ENCODE measurements at regions not wholly inside any gene's neighbourhood (a gene's known extent, or its start where the extent isn't known, plus 50 kb on each side); places are given as distances from the start of the nearest gene placed in this dataset.
A peak's percentile ranks its signal among the peaks of the same experiment; 100 is the strongest.

- no peak for DNase-seq
These were observed 146.1 kb downstream of the KLF5 start for GRCh38 chr13:73204952-73205351.

DNA sequence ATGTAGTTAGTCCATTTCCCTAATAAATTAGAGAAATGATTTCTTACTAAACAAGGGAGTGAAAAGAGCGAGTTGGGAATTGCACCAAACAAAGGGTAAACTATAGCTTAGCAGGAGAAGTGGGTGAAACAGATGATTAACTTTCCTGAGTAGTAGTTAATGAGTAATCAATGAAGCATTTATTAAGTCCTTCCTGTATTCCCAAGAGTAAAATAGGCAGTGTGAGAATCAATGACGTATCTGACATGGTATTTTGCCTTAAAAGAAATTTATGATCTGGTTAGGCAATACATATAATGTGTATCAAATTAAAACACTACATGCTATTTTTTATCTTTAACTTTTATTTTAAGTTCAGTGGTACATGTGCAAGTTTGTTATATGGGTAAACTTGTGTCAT lies 142.8 kb downstream of the KLF5 start:
- DNase-seq = peak; percentile 37

DNA sequence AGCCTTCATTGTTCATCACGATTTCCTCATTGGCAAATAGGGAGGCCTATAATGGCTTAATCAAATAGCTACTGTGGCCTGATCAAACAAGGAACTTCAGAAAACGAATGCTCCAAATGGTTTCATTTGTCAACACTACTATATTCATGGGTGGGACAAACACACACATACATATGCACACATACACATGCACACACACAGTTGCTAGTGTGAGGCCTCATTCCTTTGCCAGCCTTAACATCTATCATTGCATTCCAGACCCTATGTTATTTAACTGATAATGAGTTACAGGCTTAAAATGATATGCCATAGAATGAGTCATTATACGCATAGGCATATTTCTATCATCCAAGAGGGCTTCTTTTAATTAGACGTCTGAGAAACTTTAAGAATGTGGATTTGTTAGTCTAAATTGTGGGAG lies 140.2 kb downstream of the KLF5 start:
- DNase-seq = no peak

- DNase-seq = no peak
These were observed 136.3 kb downstream of the KLF5 start for GRCh38 chr13:73195091-73195490.

- no peak for DNase-seq
These were observed 135.5 kb downstream of the KLF5 start for GRCh38 chr13:73194310-73194709.

- no peak for DNase-seq
These were observed 134.7 kb downstream of the KLF5 start for GRCh38 chr13:73193554-73193953.

DNA sequence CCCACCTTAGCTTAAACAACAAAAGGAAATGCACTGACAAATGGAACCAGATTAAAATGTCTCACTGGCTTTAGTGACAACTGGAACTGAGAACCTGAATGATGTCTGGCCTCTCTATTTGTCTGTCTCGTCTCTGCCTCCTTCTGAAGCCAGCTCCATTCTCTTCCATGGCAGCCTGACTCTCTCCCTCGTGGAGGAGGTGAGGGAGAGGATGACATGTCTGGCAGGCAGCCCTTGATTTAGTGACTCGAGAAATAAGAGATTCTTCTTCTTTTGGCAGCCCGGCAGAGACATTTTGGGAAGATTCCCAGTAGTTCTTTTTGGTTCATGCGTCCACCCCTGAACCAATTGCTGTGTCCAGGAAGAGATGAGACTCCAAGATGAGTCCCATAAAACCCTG lies 131.7 kb downstream of the KLF5 start:
- DNase-seq = no peak

- DNase-seq = no peak
These were observed 131.0 kb downstream of the KLF5 start for GRCh38 chr13:73189776-73190175.

- DNase-seq = no peak
These were observed 130.6 kb downstream of the KLF5 start for GRCh38 chr13:73189362-73189761.

DNA sequence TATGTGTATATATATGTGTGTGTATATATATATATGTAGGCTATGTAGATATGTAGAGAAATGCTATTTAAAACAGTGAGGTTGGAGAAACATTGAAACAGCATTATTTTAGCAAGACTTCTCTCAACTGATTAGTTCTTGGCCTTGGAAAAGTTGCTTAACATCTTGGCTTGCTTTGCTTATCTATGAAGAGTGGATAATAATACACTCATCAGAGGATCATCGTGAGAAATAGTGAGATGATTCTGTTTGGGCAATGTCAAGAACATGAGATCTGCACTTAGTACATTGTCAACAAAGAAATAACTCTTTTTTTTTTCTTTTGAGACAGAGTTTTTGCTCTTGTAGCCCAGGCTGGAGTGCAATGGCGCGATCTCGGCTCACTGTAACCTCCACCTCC lies 128.3 kb downstream of the KLF5 start:
- DNase-seq = no peak

- DNase-seq = no peak
These were observed 121.0 kb downstream of the KLF5 start for GRCh38 chr13:73179650-73180274.

- no peak for DNase-seq
These were observed 119.2 kb downstream of the KLF5 start for GRCh38 chr13:73177916-73178565.

DNA sequence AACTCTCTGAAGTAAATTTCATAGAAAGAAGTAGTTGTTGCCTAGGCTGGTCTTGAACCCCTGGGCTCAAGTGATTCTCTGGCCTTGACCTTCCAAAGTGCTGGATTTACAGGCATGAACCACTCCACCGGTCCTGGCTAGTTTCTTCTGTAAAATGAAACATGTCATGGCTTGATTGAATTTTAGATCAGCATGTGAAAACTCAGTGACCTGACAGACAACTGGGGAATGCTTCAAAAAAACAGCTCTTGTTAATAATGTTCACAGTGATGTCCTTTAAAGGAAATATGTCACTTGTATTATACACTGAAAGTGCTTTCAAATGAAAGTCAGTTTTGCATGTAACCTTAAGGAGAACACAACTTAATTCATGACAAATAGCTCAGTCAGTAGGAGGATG lies 118.2 kb downstream of the KLF5 start:
- DNase-seq = no peak

DNA sequence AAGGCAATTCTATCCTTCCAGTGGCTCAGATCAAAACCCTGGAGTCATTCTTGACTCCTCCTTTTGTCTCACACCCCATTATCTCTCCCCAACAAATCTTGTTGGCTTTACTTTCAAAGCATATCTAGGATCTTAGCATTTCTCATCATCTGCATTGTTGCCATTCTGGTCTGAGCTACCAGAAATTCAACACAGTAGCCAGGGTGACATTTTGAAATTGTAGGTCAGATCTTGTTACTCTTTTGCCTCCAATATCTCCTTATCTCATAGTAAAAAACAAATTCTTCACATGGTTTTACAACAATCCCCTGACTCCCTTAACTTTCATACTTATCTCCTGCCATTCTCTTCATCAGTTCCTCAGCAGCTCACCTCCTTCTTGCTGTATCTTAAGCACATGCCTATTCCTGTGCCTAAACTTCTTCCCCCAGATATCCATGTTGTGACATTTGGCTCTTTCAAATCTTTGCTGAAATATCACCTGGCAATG lies 115.8 kb downstream of the KLF5 start:
- DNase-seq = no peak

DNA sequence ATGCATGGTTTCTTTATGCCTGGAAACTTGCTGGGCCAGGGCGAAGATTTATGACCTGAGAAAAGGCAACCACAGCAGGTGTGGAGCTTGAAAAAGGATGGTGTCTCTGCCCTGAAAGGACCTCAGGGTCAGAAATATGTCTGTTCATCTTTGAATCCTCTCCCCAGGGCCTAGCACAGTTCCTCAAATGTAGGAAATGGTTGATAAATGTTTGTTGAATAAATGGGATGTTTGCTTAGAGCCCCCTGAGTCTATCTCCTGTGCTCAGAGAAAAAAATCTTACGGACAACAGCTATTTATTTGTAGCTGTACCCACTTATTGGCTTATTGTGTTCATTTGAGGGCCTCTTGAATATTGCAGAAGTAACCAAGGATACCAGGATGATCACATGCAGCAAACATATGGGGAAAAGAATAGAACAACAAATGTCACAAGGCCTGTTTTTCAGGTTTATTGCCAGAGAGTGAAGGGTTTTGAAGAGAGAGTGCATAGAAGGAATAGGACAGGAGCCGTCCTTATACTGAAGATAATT lies 114.5 kb downstream of the KLF5 start:
- DNase-seq = no peak

DNA sequence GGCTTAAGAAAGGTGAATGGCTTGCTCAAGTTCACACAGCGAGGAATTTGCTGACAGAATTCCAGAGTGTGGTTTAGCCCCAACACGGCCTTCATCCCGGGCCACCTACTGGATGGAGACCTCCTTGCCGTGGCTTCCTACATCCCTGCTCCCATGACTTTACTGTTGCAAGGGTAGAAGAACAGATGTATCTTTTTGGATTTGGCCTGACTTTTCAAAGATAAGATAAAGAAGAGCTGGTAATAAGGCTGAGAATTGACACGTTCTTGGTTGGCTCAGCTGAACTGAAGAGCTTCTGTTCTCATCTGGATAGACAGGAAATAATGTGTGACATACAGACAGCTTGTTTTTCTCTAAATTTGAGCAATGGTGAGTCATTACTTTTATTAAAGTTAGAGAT lies 113.1 kb downstream of the KLF5 start:
- no peak for DNase-seq

DNA sequence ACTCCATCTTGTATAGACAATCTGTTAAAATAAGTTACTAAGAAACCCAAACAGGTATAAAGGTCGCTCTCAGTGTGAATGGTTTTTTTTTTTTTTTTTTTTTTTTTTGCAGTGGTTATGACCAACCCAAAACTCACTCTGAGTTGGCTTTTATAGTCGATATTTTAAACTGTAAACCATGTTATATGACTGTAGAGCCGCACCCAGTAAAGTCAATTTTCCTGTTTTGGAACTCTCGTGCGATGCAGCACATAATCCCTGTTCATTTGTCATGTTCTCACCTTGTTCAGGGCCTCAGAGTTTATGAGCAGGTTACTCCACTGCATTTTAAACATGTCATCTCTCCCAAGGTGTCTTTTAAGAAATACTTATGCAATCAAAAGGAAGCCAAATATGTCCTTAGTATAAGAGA lies 112.5 kb downstream of the KLF5 start:
- no peak for DNase-seq

DNA sequence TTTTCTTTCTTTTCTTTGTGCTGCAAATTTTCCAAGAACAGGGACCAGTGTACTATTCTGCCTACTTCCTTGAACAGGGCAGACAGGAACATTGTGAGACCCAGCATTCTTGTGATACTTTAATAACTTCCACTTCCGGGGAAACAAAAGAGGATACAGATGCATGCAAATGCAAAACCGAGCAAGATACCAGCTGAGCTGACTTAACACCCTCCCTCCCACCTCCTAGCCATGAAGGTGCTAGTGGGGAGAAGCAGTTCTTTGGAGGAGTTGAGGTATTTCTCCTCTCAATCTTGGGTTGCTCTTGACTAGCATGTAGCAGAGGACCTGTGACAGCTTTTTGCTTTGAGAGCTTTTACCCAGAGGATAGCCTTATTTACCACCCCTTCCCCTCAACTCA lies 111.2 kb downstream of the KLF5 start:
- no peak for DNase-seq

DNA sequence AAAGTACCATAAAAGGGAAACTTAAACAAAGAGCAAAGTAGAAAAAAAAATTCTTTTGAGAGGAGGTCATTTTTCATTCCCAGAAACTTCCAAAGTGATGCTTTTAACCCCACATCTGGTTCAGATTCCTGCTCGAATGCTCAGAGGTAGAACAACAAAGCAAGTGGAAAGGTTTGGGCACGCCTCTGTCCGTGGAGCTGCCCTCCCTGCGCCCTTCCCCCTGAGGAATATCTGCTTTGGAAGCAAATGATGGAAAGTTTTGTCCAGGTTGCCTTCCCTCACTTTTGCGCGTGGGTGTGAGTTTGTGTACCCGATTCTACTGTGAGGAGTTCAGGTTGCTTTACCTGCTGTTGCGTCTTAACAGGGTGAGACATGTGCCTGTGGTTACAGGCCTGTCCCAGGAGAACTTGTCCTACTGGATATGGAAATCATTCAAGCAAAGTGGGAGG lies 110.2 kb downstream of the KLF5 start:
- DNase-seq = no peak

DNA sequence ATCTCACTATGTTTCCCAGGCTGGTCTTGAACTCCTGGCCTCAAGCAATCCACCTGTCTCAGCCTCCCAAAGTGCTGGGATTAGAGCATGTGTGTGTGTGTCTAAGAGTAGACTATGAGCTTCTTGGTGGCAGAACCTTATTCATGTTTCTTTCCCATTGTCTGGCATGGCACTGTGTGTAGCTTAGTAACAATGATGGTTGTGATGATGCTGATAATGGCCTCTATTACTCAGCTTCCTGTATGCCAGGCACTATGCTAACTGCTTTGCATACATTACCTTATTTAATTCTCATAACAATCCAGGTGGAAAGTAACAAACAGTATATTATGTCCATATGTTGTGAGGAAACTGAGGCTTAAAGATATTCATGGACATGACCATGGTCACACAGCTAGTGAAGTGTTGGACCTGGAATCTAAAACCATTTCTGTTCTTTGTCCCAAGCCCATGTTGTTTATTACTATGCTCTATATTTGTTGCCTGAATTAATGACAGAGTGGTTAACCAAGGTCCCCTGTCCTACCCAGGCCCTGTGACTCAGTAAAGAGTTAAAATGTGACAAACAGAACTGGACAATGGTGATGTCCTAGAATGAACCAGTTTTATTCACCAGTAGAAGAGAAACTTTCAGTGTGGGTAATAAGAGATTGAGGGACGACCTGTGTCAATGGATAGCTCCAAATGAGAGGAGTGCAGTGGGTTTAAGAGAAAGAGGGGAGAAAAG lies 109.6 kb downstream of the KLF5 start:
- no peak for DNase-seq

- DNase-seq = no peak
These were observed 108.4 kb downstream of the KLF5 start for GRCh38 chr13:73167028-73167820.

DNA sequence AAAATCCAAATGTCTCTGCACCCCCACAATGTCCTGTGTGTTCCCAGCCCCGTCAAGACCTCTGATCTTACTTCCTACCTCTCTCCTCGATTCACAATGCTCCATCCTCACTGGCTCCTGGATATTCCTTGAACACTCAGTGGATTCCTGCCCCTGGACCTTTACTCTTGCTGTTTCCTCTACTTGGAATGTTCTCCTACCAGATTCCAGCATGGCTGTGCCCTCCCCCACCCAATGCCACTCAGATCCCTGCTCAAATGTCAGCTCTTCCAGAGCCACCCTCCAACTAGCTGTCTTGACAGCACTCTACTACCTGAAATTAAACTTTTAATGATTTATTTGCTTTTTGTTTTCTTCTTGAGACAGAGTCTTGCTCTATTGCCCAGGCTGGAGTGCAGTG lies 107.4 kb downstream of the KLF5 start:
- no peak for DNase-seq
